HepG2 (cell line): ENCODE measurements at regions not wholly inside any gene's neighbourhood (a gene's known extent, or its start where the extent isn't known, plus 50 kb on each side); places are given as distances from the start of the nearest gene placed in this dataset.

Experiments
- MYC ChIP-seq: sonication (generic); formaldehyde crosslinking; IDR thresholded peaks from 2 replicates; pipeline ENCODE4 v1.9.0; 2021; ENCODE audit warnings: missing genetic modification reagents, borderline replicate concordance
- ZNF318 ChIP-seq: sonication (generic); formaldehyde crosslinking; IDR thresholded peaks from 2 replicates; pipeline ENCODE4 v1.4.0; 2020; ENCODE audit warnings: mild to moderate bottlenecking, missing genetic modification reagents
- ZNF367 ChIP-seq: sonication (generic); formaldehyde crosslinking; IDR thresholded peaks from 2 replicates; pipeline ENCODE4 v1.4.0; 2020; ENCODE audit warnings: missing genetic modification reagents, borderline replicate concordance
- ZNF512B ChIP-seq: sonication (generic); formaldehyde crosslinking; IDR thresholded peaks from 2 replicates; pipeline ENCODE4 v1.5.1; 2020; ENCODE audit warnings: missing genetic modification reagents, mild to moderate bottlenecking, borderline replicate concordance
- ZNF598 ChIP-seq: sonication (generic); formaldehyde crosslinking; IDR thresholded peaks from 2 replicates; pipeline ENCODE4 v1.5.1; 2020; ENCODE audit warnings: mild to moderate bottlenecking, missing genetic modification reagents, borderline replicate concordance
- ZNF678 ChIP-seq: sonication (generic); formaldehyde crosslinking; IDR thresholded peaks from 2 replicates; pipeline ENCODE4 v1.4.0; 2020; ENCODE audit warnings: mild to moderate bottlenecking, missing genetic modification reagents
- ZNF746 ChIP-seq: sonication (generic); formaldehyde crosslinking; IDR thresholded peaks from 2 replicates; pipeline ENCODE4 v1.8.0; 2022; ENCODE audit warnings: mild to moderate bottlenecking, missing genetic modification reagents
- ZNF75D ChIP-seq: sonication (generic); formaldehyde crosslinking; IDR thresholded peaks from 2 replicates; pipeline ENCODE4 v1.8.1; 2023; ENCODE audit warnings: missing genetic modification reagents, mild to moderate bottlenecking, borderline replicate concordance
- TF ChIP-seq, protein P1 (sequence below): sonication (generic); formaldehyde crosslinking; IDR thresholded peaks from 2 replicates; pipeline ENCODE4 v1.4.0; 2020; ENCODE audit warnings: missing genetic modification reagents, low read depth, mild to moderate bottlenecking, borderline replicate concordance
- TF ChIP-seq, protein P2 (sequence below): sonication (generic); formaldehyde crosslinking; IDR thresholded peaks from 2 replicates; pipeline ENCODE4 v1.5.0; 2020; ENCODE audit warnings: mild to moderate bottlenecking, missing genetic modification reagents
- TF ChIP-seq, protein P3 (sequence below): sonication (generic); formaldehyde crosslinking; conservative IDR thresholded peaks from 2 replicates; pipeline ENCODE4 v1.8.1; 2023; ENCODE audit warnings: missing genetic modification reagents

- TF ChIP-seq ZNF318 (CRISPR knock-in tag) (no peak), ZNF75D (no peak), ZNF678 (CRISPR knock-in tag) (no peak), ZNF367 (CRISPR knock-in tag) (no peak; the same call in 1 of the 2 replicates), MYC (CRISPR knock-in tag) (no peak), ZNF598 (CRISPR knock-in tag) (no peak), ZNF512B (no peak), ZNF746 (peak; percentile 38; the same call in 1 of the 2 replicates)
- TF ChIP-seq, protein P1, sequence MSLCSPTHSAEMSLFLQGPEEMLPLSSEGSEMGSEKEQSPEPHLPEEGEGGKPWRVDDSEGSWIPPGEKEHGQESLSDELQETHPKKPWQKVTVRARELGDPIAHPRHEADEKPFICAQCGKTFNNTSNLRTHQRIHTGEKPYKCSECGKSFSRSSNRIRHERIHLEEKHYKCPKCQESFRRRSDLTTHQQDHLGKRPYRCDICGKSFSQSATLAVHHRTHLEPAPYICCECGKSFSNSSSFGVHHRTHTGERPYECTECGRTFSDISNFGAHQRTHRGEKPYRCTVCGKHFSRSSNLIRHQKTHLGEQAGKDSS (CRISPR knock-in tag) = no peak
- TF ChIP-seq, protein P2, sequence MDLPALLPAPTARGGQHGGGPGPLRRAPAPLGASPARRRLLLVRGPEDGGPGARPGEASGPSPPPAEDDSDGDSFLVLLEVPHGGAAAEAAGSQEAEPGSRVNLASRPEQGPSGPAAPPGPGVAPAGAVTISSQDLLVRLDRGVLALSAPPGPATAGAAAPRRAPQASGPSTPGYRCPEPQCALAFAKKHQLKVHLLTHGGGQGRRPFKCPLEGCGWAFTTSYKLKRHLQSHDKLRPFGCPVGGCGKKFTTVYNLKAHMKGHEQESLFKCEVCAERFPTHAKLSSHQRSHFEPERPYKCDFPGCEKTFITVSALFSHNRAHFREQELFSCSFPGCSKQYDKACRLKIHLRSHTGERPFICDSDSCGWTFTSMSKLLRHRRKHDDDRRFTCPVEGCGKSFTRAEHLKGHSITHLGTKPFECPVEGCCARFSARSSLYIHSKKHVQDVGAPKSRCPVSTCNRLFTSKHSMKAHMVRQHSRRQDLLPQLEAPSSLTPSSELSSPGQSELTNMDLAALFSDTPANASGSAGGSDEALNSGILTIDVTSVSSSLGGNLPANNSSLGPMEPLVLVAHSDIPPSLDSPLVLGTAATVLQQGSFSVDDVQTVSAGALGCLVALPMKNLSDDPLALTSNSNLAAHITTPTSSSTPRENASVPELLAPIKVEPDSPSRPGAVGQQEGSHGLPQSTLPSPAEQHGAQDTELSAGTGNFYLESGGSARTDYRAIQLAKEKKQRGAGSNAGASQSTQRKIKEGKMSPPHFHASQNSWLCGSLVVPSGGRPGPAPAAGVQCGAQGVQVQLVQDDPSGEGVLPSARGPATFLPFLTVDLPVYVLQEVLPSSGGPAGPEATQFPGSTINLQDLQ (CRISPR knock-in tag) = no peak
- TF ChIP-seq, protein P3, sequence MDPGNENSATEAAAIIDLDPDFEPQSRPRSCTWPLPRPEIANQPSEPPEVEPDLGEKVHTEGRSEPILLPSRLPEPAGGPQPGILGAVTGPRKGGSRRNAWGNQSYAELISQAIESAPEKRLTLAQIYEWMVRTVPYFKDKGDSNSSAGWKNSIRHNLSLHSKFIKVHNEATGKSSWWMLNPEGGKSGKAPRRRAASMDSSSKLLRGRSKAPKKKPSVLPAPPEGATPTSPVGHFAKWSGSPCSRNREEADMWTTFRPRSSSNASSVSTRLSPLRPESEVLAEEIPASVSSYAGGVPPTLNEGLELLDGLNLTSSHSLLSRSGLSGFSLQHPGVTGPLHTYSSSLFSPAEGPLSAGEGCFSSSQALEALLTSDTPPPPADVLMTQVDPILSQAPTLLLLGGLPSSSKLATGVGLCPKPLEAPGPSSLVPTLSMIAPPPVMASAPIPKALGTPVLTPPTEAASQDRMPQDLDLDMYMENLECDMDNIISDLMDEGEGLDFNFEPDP (CRISPR knock-in tag) = no peak
Measured at GRCh38 chr17:72592967-72593325, 472.1 kb downstream of the SOX9 start (continued).
